Fibroblast of lung (primary cell): ENCODE measurements at regions not wholly inside any gene's neighbourhood (a gene's known extent, or its start where the extent isn't known, plus 50 kb on each side); places are given as distances from the start of the nearest gene placed in this dataset.

ENCODE experiments used
- DNase-seq, 2 donors: peaks; one replicate each; pipeline versions ENCODE4 v3.0.0 to v3.0.0-alpha.2; 2010; ENCODE audit warnings: low read depth in 2 of 2
- H2AFZ ChIP-seq: 2 replicates; pipeline ENCODE4 v1.5.1; 2012; ENCODE audit warnings: low read length, control low read depth, inconsistent platforms
- H3K27ac ChIP-seq: 2 replicates; pipeline ENCODE4 v1.5.1; 2011; ENCODE audit warnings: low read length, control low read depth; ENCODE audit not compliant: insufficient read depth
- H3K27me3 ChIP-seq: 2 replicates; pipeline ENCODE4 v1.5.1; 2011; ENCODE audit warnings: mild to moderate bottlenecking, low read length; ENCODE audit not compliant: control insufficient read depth, insufficient read depth
- H3K36me3 ChIP-seq: 2 replicates; pipeline ENCODE4 v1.5.1; 2011; ENCODE audit warnings: low read length; ENCODE audit not compliant: control insufficient read depth, insufficient read depth
- H3K4me1 ChIP-seq: 2 replicates; pipeline ENCODE4 v1.5.1; 2011; ENCODE audit warnings: low read length; ENCODE audit not compliant: control insufficient read depth, insufficient read depth; ENCODE audit errors: extremely low read depth
- H3K4me2 ChIP-seq: 2 replicates; pipeline ENCODE4 v1.5.1; 2011; ENCODE audit warnings: low read length, control low read depth; ENCODE audit not compliant: insufficient read depth; ENCODE audit errors: extremely low read depth
- H3K4me3 ChIP-seq, 4 experiments: fragments of 200-600 bp in 1 of 4; sonication (generic) in 1 of 4; replicated peaks in 1 of 4; 2 replicates each; pipeline ENCODE4 v1.5.1; 2011 to 2016; ENCODE audit warnings: low read length in 4 of 4, low read depth in 3 of 4, mild to moderate bottlenecking in 3 of 4, control low read depth in 2 of 4, inconsistent platforms in 1 of 4, mixed read lengths in 1 of 4; ENCODE audit not compliant: insufficient read depth in 1 of 4; ENCODE audit errors: control extremely low read depth in 1 of 4
- H3K79me2 ChIP-seq: 2 replicates; pipeline ENCODE4 v1.5.1; 2012; ENCODE audit warnings: mild to moderate bottlenecking, low read length, inconsistent platforms; ENCODE audit not compliant: control insufficient read depth, insufficient read depth
- H3K9ac ChIP-seq: 2 replicates; pipeline ENCODE4 v1.5.1; 2011; ENCODE audit warnings: mild to moderate bottlenecking, low read length, control low read depth; ENCODE audit not compliant: insufficient read depth
- H3K9me3 ChIP-seq: 2 replicates; pipeline ENCODE4 v1.5.1; 2012; ENCODE audit warnings: low read depth, low read length; ENCODE audit not compliant: control insufficient read depth, insufficient read depth
- H4K20me1 ChIP-seq: 2 replicates; pipeline ENCODE4 v1.5.1; 2011; ENCODE audit warnings: low read length; ENCODE audit not compliant: control insufficient read depth, insufficient read depth; ENCODE audit errors: extremely low read depth
- CTCF ChIP-seq, 2 donors: IDR thresholded peaks in 1 of 2; conservative IDR thresholded peaks in 1 of 2; 1 replicate in 1 of 2; 2 replicates in 1 of 2; pipeline ENCODE4 v1.5.1; 2011 to 2012; ENCODE audit warnings: low read length in 2 of 2, control low read depth in 1 of 2, inconsistent platforms in 1 of 2, low read depth in 1 of 2, mild to moderate bottlenecking in 1 of 2
- EZH2 ChIP-seq: IDR thresholded peaks from 2 replicates; pipeline ENCODE4 v1.5.1; 2012; ENCODE audit warnings: low read length, control low read depth, mild to moderate bottlenecking; ENCODE audit errors: missing control alignments

GRCh38 chr5:68968429-68968828 lies 125.4 kb upstream of the SLC30A5 start:
- no peak overlapping the region for H3K4me2 ChIP-seq
- H3K79me2 ChIP-seq, result no peaks in the 10 kb centered on the region
- H3K36me3 ChIP-seq, result no peaks in the 10 kb centered on the region
- H3K4me3 ChIP-seq, result no peak overlapping the region
- H3K27me3 ChIP-seq, result no peaks in the 10 kb centered on the region
- no peak overlapping the region for H2AFZ ChIP-seq
- H3K4me1 ChIP-seq, result no peaks in the 10 kb centered on the region
- H3K27ac ChIP-seq, result no peak overlapping the region
- TF ChIP-seq EZH2 (no peak), CTCF (conservative IDR thresholded peaks at IDR 0.05 in 1 of 2, IDR thresholded peaks at IDR 0.05 in 1 of 2; ENCODE audit: low read depth in 1 of 2, low read length in 2 of 2) (no peak)
- no peaks in the 10 kb centered on the region for H4K20me1 ChIP-seq
- no peak for DNase-seq
- no peak overlapping the region for H3K9ac ChIP-seq
- H3K9me3 ChIP-seq, result no peaks in the 10 kb centered on the region

GRCh38 chr5:68970617-68971016 lies 123.2 kb upstream of the SLC30A5 start:
- H3K27ac ChIP-seq, result no peak overlapping the region
- H3K27me3 ChIP-seq, result no peaks in the 10 kb centered on the region
- no peaks in the 10 kb centered on the region for H4K20me1 ChIP-seq
- H3K36me3 ChIP-seq, result no peaks in the 10 kb centered on the region
- H2AFZ ChIP-seq, result no peak overlapping the region
- no peak overlapping the region for H3K4me3 ChIP-seq
- no peaks in the 10 kb centered on the region for H3K4me1 ChIP-seq
- TF ChIP-seq EZH2 (no peak), CTCF (conservative IDR thresholded peaks at IDR 0.05 in 1 of 2, IDR thresholded peaks at IDR 0.05 in 1 of 2; ENCODE audit: low read depth in 1 of 2, low read length in 2 of 2) (no peak)
- no peaks in the 10 kb centered on the region for H3K79me2 ChIP-seq
- H3K9ac ChIP-seq, result no peak overlapping the region
- H3K9me3 ChIP-seq, result no peaks in the 10 kb centered on the region
- no peak overlapping the region for H3K4me2 ChIP-seq
- DNase-seq, result no peak

GRCh38 chr5:68973696-68974095 lies 120.1 kb upstream of the SLC30A5 start:
- no peak overlapping the region for H3K27ac ChIP-seq
- TF ChIP-seq CTCF (conservative IDR thresholded peaks at IDR 0.05 in 1 of 2, IDR thresholded peaks at IDR 0.05 in 1 of 2; ENCODE audit: low read depth in 1 of 2, low read length in 2 of 2) (no peak), EZH2 (no peak)
- no peaks in the 10 kb centered on the region for H3K4me1 ChIP-seq
- H3K4me3 ChIP-seq, result no peak overlapping the region
- no peak overlapping the region for H3K9ac ChIP-seq
- no peaks in the 10 kb centered on the region for H3K79me2 ChIP-seq
- H4K20me1 ChIP-seq, result no peaks in the 10 kb centered on the region
- no peak overlapping the region for H2AFZ ChIP-seq
- H3K9me3 ChIP-seq, result no peaks in the 10 kb centered on the region
- H3K36me3 ChIP-seq, result no peaks in the 10 kb centered on the region
- no peak for DNase-seq
- H3K4me2 ChIP-seq, result no peak overlapping the region
- no peaks in the 10 kb centered on the region for H3K27me3 ChIP-seq
